B cell (primary cell): ENCODE measurements at regions not wholly inside any gene's neighbourhood (a gene's known extent, or its start where the extent isn't known, plus 50 kb on each side); places are given as distances from the start of the nearest gene placed in this dataset.

Source experiments
- ATAC-seq: fragments of 200-7000 bp; cut with Tn5 transposase; one replicate; pipeline ENCODE4 v1.10.0; 2021; ENCODE audit warnings: low read depth, mild to moderate bottlenecking, moderate number of reproducible peaks, moderate library complexity
- CTCF ChIA-PET: fragments of 350-600 bp; sonication (Branson Sonifier 250); formaldehyde crosslinking; loops from one replicate; lab custom pipeline; 2021; ENCODE audit warnings: antibody characterized with exemption, inconsistent platforms; lab: Charles Lee
- POLR2A ChIA-PET: fragments of 350-600 bp; sonication (Branson Sonifier 250); formaldehyde crosslinking; loops from one replicate; lab custom pipeline; 2021; ENCODE audit warnings: antibody characterized with exemption; lab: Charles Lee
- DNase-seq: peaks from one replicate; pipeline ENCODE4 v3.0.0; 2013
- H2AFZ ChIP-seq: 2 replicates; pipeline ENCODE4 v1.6.1; 2012; ENCODE audit warnings: mild to moderate bottlenecking, low read depth, low read length; ENCODE audit not compliant: insufficient read depth, poor library complexity, severe bottlenecking
- H3K27ac ChIP-seq, 2 donors: 1 replicate in 1 of 2; 2 replicates in 1 of 2; pipeline ENCODE4 v1.5.1; 2012 to 2013; ENCODE audit warnings: low read length in 2 of 2, mild to moderate bottlenecking in 2 of 2, moderate library complexity in 1 of 2
- H3K27me3 ChIP-seq, 4 experiments: fragments of 200-600 bp in 1 of 4; sonication (generic) in 1 of 4; replicated peaks in 1 of 4; 1 replicate in 2 of 4; 2 replicates in 2 of 4; pipeline versions ENCODE4 v1.6.1 to v1.7.0; 2013 to 2016; ENCODE audit warnings: low read length in 3 of 4, mild to moderate bottlenecking in 2 of 4, mixed read lengths in 1 of 4, moderate library complexity in 1 of 4; ENCODE audit not compliant: insufficient read depth in 4 of 4, control insufficient read depth in 3 of 4; ENCODE audit errors: control extremely low read depth in 1 of 4
- H3K36me3 ChIP-seq, 2 experiments: replicated peaks in 1 of 2; 1 replicate in 1 of 2; 2 replicates in 1 of 2; pipeline versions ENCODE4 v1.6.1 to v1.7.1; 2013; ENCODE audit warnings: low read length in 1 of 2; ENCODE audit not compliant: insufficient read depth in 2 of 2, control insufficient read depth in 1 of 2; ENCODE audit errors: control extremely low read depth in 1 of 2, extremely low read depth in 1 of 2
- H3K4me1 ChIP-seq, 2 donors: fragments of 200-600 bp in 1 of 2; sonication (generic) in 1 of 2; 1 replicate in 1 of 2; 2 replicates in 1 of 2; pipeline versions ENCODE4 v1.5.1 to v1.6.1; 2013 to 2017; ENCODE audit warnings: low read length in 2 of 2; ENCODE audit not compliant: control insufficient read depth in 2 of 2, insufficient read depth in 2 of 2
- H3K4me2 ChIP-seq: replicated peaks from 2 replicates; pipeline ENCODE3; 2012; ENCODE audit warnings: mild to moderate bottlenecking, low read depth, low read length; ENCODE audit not compliant: poor library complexity, severe bottlenecking
- H3K4me3 ChIP-seq, 5 experiments: fragments of 200-600 bp in 1 of 5; sonication (generic) in 1 of 5; 1 replicate in 3 of 5; 2 replicates in 2 of 5; pipeline versions ENCODE4 v1.5.1 to v1.7.0; 2011 to 2016; ENCODE audit warnings: low read length in 4 of 5, mild to moderate bottlenecking in 4 of 5, low read depth in 2 of 5, control low read depth in 1 of 5, moderate library complexity in 1 of 5; ENCODE audit not compliant: insufficient read depth in 1 of 5; ENCODE audit errors: control extremely low read depth in 1 of 5, extremely low read depth in 1 of 5
- H3K79me2 ChIP-seq: fragments of 200-600 bp; sonication (generic); one replicate; pipeline ENCODE4 v1.6.0; 2016; ENCODE audit warnings: low read length; ENCODE audit not compliant: control insufficient read depth, insufficient read depth
- H3K9ac ChIP-seq: fragments of 200-600 bp; sonication (generic); 2 replicates; pipeline ENCODE4 v1.6.1; 2017; ENCODE audit warnings: mild to moderate bottlenecking, low read length, moderate library complexity
- H3K9me3 ChIP-seq, 3 donors: one replicate each; pipeline versions ENCODE4 v1.6.1 to v1.7.1; 2013; ENCODE audit warnings: low read length in 2 of 3; ENCODE audit not compliant: control insufficient read depth in 2 of 3, insufficient read depth in 1 of 3; ENCODE audit errors: control extremely low read depth in 1 of 3
- H4K20me1 ChIP-seq: 2 replicates; pipeline ENCODE4 v1.6.0; 2012; ENCODE audit warnings: mild to moderate bottlenecking, low read length; ENCODE audit not compliant: insufficient read depth, control insufficient read depth, poor library complexity, severe bottlenecking
- H3K27ac Mint-ChIP-seq: one replicate; pipeline ENCODE4 v1.8.0; 2021; ENCODE audit warnings: mixed read lengths
- H3K27me3 Mint-ChIP-seq: one replicate; pipeline ENCODE4 v1.8.0; 2021; ENCODE audit warnings: mixed read lengths
- H3K4me1 Mint-ChIP-seq: one replicate; pipeline ENCODE4 v1.8.0; 2021; ENCODE audit warnings: mixed read lengths
- H3K4me3 Mint-ChIP-seq: one replicate; pipeline ENCODE4 v1.8.0; 2021; ENCODE audit warnings: mixed read lengths
- H3K9me3 Mint-ChIP-seq: one replicate; pipeline ENCODE4 v1.8.0; 2022; ENCODE audit warnings: mixed read lengths; ENCODE audit not compliant: insufficient read depth
- EZH2 ChIP-seq: IDR thresholded peaks from 2 replicates; pipeline ENCODE4 v1.6.1; 2012; ENCODE audit warnings: borderline replicate concordance, low read depth, mild to moderate bottlenecking, moderate library complexity, low read length; ENCODE audit not compliant: insufficient read depth, poor library complexity, severe bottlenecking
- WGBS: methylation state at CpG from one replicate; pipeline ENCODE4 v1.1.5; 2013; ENCODE audit warnings: missing lambda C conversion rate; ENCODE audit not compliant: insufficient coverage; 5-methylcytosine and 5-hydroxymethylcytosine counted together
- intact Hi-C: fragments of 100-400 bp; cut with micrococcal nuclease; formaldehyde crosslinking; loops from one replicate; pipeline ENCODE4 v1.10.0; 2022
- TF ChIP-seq, protein P1 (sequence below): fragments of 200-600 bp; IDR thresholded peaks from one replicate; pipeline ENCODE4 v1.8.0; 2022; ENCODE audit warnings: antibody characterized with exemption, mild to moderate bottlenecking

GRCh38 chr1:29399465-29399864, 163.1 kb downstream of the PTPRU start:
- peaks cover 5% of the 10 kb centered on the region for H3K9me3 Mint-ChIP-seq
- CTCF ChIA-PET, result no interaction called here

DNA sequence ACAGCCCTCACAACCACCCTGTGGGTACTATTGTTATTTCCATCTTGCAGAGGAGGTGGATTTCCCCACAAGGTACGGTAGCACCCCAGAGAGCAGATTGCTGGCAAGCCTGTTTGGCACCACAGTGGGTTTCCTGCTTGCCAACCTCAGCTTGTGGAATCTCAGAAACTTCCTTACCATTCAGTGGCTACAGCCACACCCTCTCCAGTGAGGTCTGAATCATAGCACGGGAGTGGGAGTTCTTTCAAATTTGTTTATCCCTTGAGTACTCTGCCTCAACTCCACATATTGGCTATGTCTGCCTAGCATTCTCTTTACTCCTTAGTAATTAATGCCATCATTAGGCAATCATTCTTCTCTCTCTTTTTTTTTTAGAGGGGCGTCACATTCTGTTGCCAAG, 162.1 kb downstream of the PTPRU start:
- WGBS, result 71% methylated on average over 1 of the region's 3 CpGs
- H3K4me1 ChIP-seq, result no peaks in the 10 kb centered on the region
- no peak overlapping the region for H3K4me3 ChIP-seq
- H3K4me2 ChIP-seq, result no peak overlapping the region
- H3K27me3 ChIP-seq, result no peaks in the 10 kb centered on the region
- TF ChIP-seq, protein P1, sequence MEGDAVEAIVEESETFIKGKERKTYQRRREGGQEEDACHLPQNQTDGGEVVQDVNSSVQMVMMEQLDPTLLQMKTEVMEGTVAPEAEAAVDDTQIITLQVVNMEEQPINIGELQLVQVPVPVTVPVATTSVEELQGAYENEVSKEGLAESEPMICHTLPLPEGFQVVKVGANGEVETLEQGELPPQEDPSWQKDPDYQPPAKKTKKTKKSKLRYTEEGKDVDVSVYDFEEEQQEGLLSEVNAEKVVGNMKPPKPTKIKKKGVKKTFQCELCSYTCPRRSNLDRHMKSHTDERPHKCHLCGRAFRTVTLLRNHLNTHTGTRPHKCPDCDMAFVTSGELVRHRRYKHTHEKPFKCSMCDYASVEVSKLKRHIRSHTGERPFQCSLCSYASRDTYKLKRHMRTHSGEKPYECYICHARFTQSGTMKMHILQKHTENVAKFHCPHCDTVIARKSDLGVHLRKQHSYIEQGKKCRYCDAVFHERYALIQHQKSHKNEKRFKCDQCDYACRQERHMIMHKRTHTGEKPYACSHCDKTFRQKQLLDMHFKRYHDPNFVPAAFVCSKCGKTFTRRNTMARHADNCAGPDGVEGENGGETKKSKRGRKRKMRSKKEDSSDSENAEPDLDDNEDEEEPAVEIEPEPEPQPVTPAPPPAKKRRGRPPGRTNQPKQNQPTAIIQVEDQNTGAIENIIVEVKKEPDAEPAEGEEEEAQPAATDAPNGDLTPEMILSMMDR, result no peak
- TF ChIP-seq EZH2, result no peak
- no peaks in the 10 kb centered on the region for H3K27me3 Mint-ChIP-seq
- no peak overlapping the region for H3K9ac ChIP-seq
- no peak overlapping the region for H3K27ac ChIP-seq
- no peak overlapping the region for H3K4me3 Mint-ChIP-seq
- no peak overlapping the region for H3K27ac Mint-ChIP-seq
- no peak for ATAC-seq
- intact Hi-C loops, result no loop called here
- H3K36me3 ChIP-seq, result no peaks in the 10 kb centered on the region
- H3K79me2 ChIP-seq, result no peaks in the 10 kb centered on the region
- DNase-seq, result no peak
- peaks cover 5% of the 10 kb centered on the region for H3K9me3 Mint-ChIP-seq
- ChIA-PET POLR2A (no interaction called here), CTCF (no interaction called here)
- no peak overlapping the region for H2AFZ ChIP-seq
- no peaks in the 10 kb centered on the region for H3K4me1 Mint-ChIP-seq
- H3K9me3 ChIP-seq, result peaks cover 0 to 5% (median 0%) of the 10 kb centered on the region in 3 donors
- no peaks in the 10 kb centered on the region for H4K20me1 ChIP-seq

More at GRCh38 chr1:29399465-29399864, 163.1 kb downstream of the PTPRU start:
- no peak for ATAC-seq
- H3K9me3 ChIP-seq, result peaks cover 0 to 5% (median 0%) of the 10 kb centered on the region in 3 donors
- H3K9ac ChIP-seq, result no peak overlapping the region
- no peaks in the 10 kb centered on the region for H3K4me1 ChIP-seq
- WGBS, result 83% methylated on average over 1 of the region's 1 CpG
- H3K79me2 ChIP-seq, result no peaks in the 10 kb centered on the region
- Mint-ChIP-seq H3K27ac (no peak overlapping the region), H3K4me3 (no peak overlapping the region), H3K4me1 (no peaks in the 10 kb centered on the region), H3K27me3 (no peaks in the 10 kb centered on the region)
- POLR2A ChIA-PET, result no interaction called here
- no peak overlapping the region for H2AFZ ChIP-seq
- no peaks in the 10 kb centered on the region for H4K20me1 ChIP-seq
- no peak overlapping the region for H3K4me3 ChIP-seq
- TF ChIP-seq EZH2, result no peak
- TF ChIP-seq, protein P1, result no peak
- no peaks in the 10 kb centered on the region for H3K27me3 ChIP-seq
- DNase-seq, result no peak
- no peaks in the 10 kb centered on the region for H3K36me3 ChIP-seq
- H3K27ac ChIP-seq, result no peak overlapping the region
- H3K4me2 ChIP-seq, result no peak overlapping the region
- intact Hi-C loops, result no loop called here
